ENCODE measurements at regions not wholly inside any gene's neighbourhood (a gene's known extent, or its start where the extent isn't known, plus 50 kb on each side); places are given as distances from the start of the nearest gene placed in this dataset.

DNA sequence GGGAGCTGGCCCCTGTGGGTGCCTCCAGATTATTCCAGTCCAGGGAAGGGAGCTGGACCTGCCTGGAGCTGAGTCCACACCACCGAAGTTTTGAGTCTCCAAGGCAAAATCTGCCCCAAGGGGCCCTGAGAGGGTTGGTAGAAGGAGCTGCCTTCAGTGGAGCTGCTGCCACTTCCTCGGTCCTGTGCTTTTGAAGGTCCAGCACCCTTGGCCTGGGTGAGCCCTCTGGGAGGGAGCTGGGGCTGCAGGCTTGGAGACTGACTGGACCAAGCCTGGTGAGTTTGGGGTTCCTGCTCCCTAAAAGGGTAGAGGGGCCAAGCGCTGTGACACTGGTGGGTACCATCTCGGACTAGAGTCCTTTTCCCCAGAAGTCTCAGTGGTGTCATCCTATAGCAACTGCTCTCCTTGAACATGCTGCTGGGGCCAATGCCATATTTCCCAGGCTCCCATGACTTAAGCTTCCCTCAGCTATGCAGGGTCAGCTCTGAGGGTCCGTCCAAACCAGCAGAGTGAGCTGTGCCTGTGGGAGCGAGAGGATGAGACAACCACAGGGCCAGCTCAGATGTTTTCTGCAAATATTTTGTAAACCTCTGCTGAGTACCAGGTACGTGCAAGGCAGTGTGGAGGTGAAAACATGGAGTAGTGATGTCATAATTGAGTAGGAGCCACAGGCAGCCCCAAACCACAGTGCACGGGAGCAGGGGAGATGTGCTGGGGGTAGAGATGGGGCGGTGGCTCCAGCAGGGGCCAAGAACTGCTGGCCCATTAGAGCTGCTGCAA lies 96.0 kb downstream of the ABHD5 start:
- TF ChIP-seq, protein P1, sequence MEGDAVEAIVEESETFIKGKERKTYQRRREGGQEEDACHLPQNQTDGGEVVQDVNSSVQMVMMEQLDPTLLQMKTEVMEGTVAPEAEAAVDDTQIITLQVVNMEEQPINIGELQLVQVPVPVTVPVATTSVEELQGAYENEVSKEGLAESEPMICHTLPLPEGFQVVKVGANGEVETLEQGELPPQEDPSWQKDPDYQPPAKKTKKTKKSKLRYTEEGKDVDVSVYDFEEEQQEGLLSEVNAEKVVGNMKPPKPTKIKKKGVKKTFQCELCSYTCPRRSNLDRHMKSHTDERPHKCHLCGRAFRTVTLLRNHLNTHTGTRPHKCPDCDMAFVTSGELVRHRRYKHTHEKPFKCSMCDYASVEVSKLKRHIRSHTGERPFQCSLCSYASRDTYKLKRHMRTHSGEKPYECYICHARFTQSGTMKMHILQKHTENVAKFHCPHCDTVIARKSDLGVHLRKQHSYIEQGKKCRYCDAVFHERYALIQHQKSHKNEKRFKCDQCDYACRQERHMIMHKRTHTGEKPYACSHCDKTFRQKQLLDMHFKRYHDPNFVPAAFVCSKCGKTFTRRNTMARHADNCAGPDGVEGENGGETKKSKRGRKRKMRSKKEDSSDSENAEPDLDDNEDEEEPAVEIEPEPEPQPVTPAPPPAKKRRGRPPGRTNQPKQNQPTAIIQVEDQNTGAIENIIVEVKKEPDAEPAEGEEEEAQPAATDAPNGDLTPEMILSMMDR (conservative IDR thresholded peaks at IDR 0.05 in 1 of 2, IDR thresholded peaks at IDR 0.05 in 1 of 2; ENCODE audit: extremely low read depth in 1 of 2, insufficient read depth in 1 of 2, low read depth in 1 of 2, low read length in 2 of 2) = no peak
- TF ChIP-seq EZH2 (IDR thresholded peaks at IDR 0.05; ENCODE audit: borderline replicate concordance, low read length) = no peak

All from mammary epithelial cell (primary cell).